A673 (cell line): ENCODE measurements at regions not wholly inside any gene's neighbourhood (a gene's known extent, or its start where the extent isn't known, plus 50 kb on each side); places are given as distances from the start of the nearest gene placed in this dataset.

Experiments used
- BruUV-seq: library from RNA; stranded (reverse); fragments of 400-500 nt; replicated peaks from 2 replicates; lab custom pipeline; 2021; lab: Mats Ljungman, UMichigan
- CTCF ChIA-PET: fragments of 300-600 bp; sonication (Branson Sonifier 250); formaldehyde crosslinking; loops from one replicate; lab custom pipeline; 2022; ENCODE audit warnings: antibody characterized with exemption; lab: Charles Lee
- POLR2A ChIA-PET: fragments of 300-600 bp; sonication (Branson Sonifier 250); formaldehyde crosslinking; loops from one replicate; lab custom pipeline; 2022; ENCODE audit warnings: antibody characterized with exemption; ENCODE audit not compliant: low non-redundant PET; lab: Charles Lee
- DNase-seq: peaks from one replicate; pipeline ENCODE4 v3.0.0-alpha.2; 2015; ENCODE audit warnings: low spot score
- H3K27ac ChIP-seq: fragments of 200-600 bp; sonication (generic); 2 replicates; pipeline ENCODE4 v1.5.1; 2016; ENCODE audit warnings: mixed run types, low read depth, mild to moderate bottlenecking, mixed read lengths, antibody characterized with exemption, low read length; ENCODE audit not compliant: poor library complexity, severe bottlenecking
- H3K27me3 ChIP-seq: fragments of 200-600 bp; sonication (generic); replicated peaks from 2 replicates; pipeline ENCODE4 v1.6.1; 2017; ENCODE audit warnings: mixed run types, low read depth, mild to moderate bottlenecking, mixed read lengths, antibody characterized with exemption, low read length; ENCODE audit not compliant: insufficient read depth, poor library complexity
- H3K36me3 ChIP-seq: fragments of 200-600 bp; sonication (generic); 2 replicates; pipeline ENCODE4 v1.6.1; 2016; ENCODE audit warnings: mixed run types, mild to moderate bottlenecking, mixed read lengths, antibody characterized with exemption, low read length; ENCODE audit not compliant: insufficient read depth, poor library complexity, severe bottlenecking
- H3K4me1 ChIP-seq: fragments of 200-600 bp; sonication (generic); 2 replicates; pipeline ENCODE4 v1.6.1; 2017; ENCODE audit warnings: mixed run types, mild to moderate bottlenecking, mixed read lengths, antibody characterized with exemption, low read length; ENCODE audit not compliant: insufficient read depth, poor library complexity, severe bottlenecking
- H3K4me3 ChIP-seq: fragments of 200-600 bp; sonication (generic); 2 replicates; pipeline ENCODE4 v1.5.1; 2016; ENCODE audit warnings: low read depth, mixed run types, mild to moderate bottlenecking, mixed read lengths, low read length; ENCODE audit not compliant: poor library complexity, severe bottlenecking
- H3K9me3 ChIP-seq: fragments of 200-600 bp; sonication (generic); 2 replicates; pipeline ENCODE4 v1.6.1; 2016; ENCODE audit warnings: mixed run types, low read depth, mild to moderate bottlenecking, mixed read lengths, antibody characterized with exemption, low read length; ENCODE audit not compliant: poor library complexity, severe bottlenecking
- EZH2 ChIP-seq: fragments of 200-600 bp; sonication (generic); IDR thresholded peaks from 2 replicates; pipeline ENCODE4 v1.6.1; 2017; ENCODE audit warnings: borderline replicate concordance, low read depth, mild to moderate bottlenecking, mixed read lengths, antibody characterized with exemption, low read length; ENCODE audit not compliant: poor library complexity, severe bottlenecking
- intact Hi-C: fragments of 100-400 bp; cut with micrococcal nuclease; formaldehyde crosslinking; loops from one replicate; pipeline ENCODE4 v1.10.0; 2022; ENCODE audit not compliant: unreplicated experiment
- TF ChIP-seq, protein P1 (sequence below): fragments of 300-800, 200-600 bp; sonication (generic); conservative IDR thresholded peaks from 2 replicates; pipeline ENCODE4 v1.5.1; 2017; ENCODE audit warnings: low read depth, mild to moderate bottlenecking, antibody characterized with exemption, low read length, moderate library complexity, mixed read lengths

DNA sequence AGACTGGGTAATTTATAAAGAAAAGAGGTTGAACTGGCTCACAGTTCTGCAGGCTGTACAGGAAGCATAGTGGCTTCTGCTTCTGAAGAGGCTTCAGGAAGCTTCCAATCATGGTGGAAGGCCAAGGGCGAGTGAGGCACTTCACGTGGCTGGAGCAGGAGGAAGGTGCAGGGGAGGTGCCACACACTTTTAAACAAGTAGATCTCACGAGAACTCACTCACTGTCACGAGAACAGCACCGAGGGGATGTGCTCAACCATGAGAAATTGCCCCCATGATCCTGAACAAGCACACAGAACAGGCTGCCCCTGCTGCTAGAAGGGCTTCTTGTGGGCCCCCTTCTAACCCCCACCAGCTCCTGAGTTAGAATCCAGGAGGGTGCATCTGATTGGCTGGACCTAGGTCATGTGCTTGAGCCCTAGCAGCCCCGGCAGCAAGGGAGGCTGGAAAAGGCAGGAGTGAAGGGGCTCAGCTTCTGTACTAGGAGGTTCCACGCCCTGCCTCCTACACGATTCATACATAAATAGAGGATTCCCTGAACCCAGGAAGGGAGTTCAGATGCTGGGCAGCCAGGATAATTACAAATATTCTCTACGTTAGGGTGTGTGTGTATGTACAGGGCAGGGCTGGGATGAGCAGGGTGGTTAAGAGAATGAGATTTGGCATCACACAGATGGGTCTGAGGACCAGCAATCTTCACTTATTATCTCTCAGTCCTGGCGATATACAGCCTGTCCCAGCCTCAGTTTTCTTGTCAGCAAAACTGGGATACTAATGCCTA is 72.8 kb upstream of the ATP5PO start:
- no peaks in the 10 kb centered on the region for H3K4me1 ChIP-seq
- no peaks in the 10 kb centered on the region for H3K9me3 ChIP-seq
- no peak overlapping the region for H3K4me3 ChIP-seq
- ChIA-PET POLR2A (no interaction called here), CTCF (interaction anchor here (0.5 kb wide), 1 partner anchor 12 kb away, joined by 3 read pairs; no protein-coding TSS in a partner anchor)
- TF ChIP-seq, protein P1, sequence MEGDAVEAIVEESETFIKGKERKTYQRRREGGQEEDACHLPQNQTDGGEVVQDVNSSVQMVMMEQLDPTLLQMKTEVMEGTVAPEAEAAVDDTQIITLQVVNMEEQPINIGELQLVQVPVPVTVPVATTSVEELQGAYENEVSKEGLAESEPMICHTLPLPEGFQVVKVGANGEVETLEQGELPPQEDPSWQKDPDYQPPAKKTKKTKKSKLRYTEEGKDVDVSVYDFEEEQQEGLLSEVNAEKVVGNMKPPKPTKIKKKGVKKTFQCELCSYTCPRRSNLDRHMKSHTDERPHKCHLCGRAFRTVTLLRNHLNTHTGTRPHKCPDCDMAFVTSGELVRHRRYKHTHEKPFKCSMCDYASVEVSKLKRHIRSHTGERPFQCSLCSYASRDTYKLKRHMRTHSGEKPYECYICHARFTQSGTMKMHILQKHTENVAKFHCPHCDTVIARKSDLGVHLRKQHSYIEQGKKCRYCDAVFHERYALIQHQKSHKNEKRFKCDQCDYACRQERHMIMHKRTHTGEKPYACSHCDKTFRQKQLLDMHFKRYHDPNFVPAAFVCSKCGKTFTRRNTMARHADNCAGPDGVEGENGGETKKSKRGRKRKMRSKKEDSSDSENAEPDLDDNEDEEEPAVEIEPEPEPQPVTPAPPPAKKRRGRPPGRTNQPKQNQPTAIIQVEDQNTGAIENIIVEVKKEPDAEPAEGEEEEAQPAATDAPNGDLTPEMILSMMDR: no peak
- no peak for TF ChIP-seq EZH2
- intact Hi-C loops: no loop called here
- H3K27ac ChIP-seq: no peak overlapping the region
- no peaks in the 10 kb centered on the region for H3K27me3 ChIP-seq
- H3K36me3 ChIP-seq: no peaks in the 10 kb centered on the region
- no peak for DNase-seq
- no TSS peak for BruUV-seq

DNA sequence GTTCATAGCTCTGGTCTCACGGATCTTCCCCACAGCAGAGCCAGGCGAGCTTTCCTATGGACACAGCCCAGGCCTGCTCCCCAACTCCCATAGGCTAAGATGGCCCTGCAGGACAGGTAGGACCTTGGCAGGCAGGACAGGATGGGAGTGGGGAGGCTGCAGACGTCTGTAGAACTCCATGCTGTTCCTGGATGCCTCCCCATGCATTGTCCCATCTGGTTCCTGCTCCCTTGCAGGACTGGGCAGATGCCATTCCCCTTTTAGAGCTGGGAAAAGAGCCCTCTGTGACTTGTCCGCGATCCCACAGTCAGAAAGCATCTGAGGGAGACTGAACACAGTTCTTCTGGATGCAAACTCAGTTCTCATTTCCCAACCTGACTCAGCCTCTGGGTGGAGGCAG is 71.9 kb upstream of the ATP5PO start:
- CTCF ChIA-PET: no interaction called here
- no peak for TF ChIP-seq EZH2
- TF ChIP-seq, protein P1: no peak
- Histone ChIP-seq H3K27me3 (no peaks in the 10 kb centered on the region), H3K27ac (no peak overlapping the region), H3K4me1 (no peaks in the 10 kb centered on the region), H3K9me3 (no peaks in the 10 kb centered on the region), H3K4me3 (no peak overlapping the region), H3K36me3 (no peaks in the 10 kb centered on the region)
- DNase-seq: no peak
- intact Hi-C loops: no loop called here
- no TSS peak for BruUV-seq
- POLR2A ChIA-PET: no interaction called here

- intact Hi-C loops: no loop called here
- no peak for TF ChIP-seq EZH2
- TF ChIP-seq, protein P1: no peak
- Histone ChIP-seq H3K4me1 (no peaks in the 10 kb centered on the region), H3K27ac (no peak overlapping the region), H3K4me3 (no peak overlapping the region), H3K27me3 (no peaks in the 10 kb centered on the region), H3K36me3 (no peaks in the 10 kb centered on the region), H3K9me3 (no peaks in the 10 kb centered on the region)
- BruUV-seq: no TSS peak
- CTCF ChIA-PET: no interaction called here
- POLR2A ChIA-PET: no interaction called here
- no peak for DNase-seq
Measured at GRCh38 chr21:33985117-33986050, 69.8 kb upstream of the ATP5PO start.
